Activated B cell treated with CpG ODN at 0.5 μM for 24 hours (primary cell): ENCODE measurements at regions not wholly inside any gene's neighbourhood (a gene's known extent, or its start where the extent isn't known, plus 50 kb on each side); places are given as distances from the start of the nearest gene placed in this dataset.

Source experiments
- ATAC-seq: fragments of 200-7000 bp; cut with Tn5 transposase; one replicate; pipeline ENCODE4 v1.10.0; 2021; ENCODE audit warnings: low read depth, mild to moderate bottlenecking, moderate library complexity
- CTCF ChIA-PET: fragments of 350-600 bp; sonication (Branson Sonifier 250); formaldehyde crosslinking; loops from one replicate; lab custom pipeline; 2021; ENCODE audit warnings: antibody characterized with exemption; lab: Charles Lee
- POLR2A ChIA-PET: fragments of 350-600 bp; sonication (Branson Sonifier 250); formaldehyde crosslinking; loops from one replicate; lab custom pipeline; 2021; ENCODE audit warnings: antibody characterized with exemption; lab: Charles Lee
- DNase-seq: peaks from one replicate; pipeline ENCODE4 v3.0.0; 2022
- H3K27ac Mint-ChIP-seq: one replicate; pipeline ENCODE4 v1.8.0; 2020; ENCODE audit warnings: mixed read lengths
- H3K27me3 Mint-ChIP-seq: one replicate; pipeline ENCODE4 v1.8.0; 2021; ENCODE audit warnings: mixed read lengths
- H3K36me3 Mint-ChIP-seq: one replicate; pipeline ENCODE4 v1.8.0; 2021; ENCODE audit warnings: low read depth, mixed read lengths
- H3K4me1 Mint-ChIP-seq: one replicate; pipeline ENCODE4 v1.8.0; 2021; ENCODE audit warnings: mixed read lengths
- H3K4me3 Mint-ChIP-seq: one replicate; pipeline ENCODE4 v1.8.0; 2020; ENCODE audit warnings: mild to moderate bottlenecking, mixed read lengths
- H3K9me3 Mint-ChIP-seq: one replicate; pipeline ENCODE4 v1.8.0; 2020; ENCODE audit warnings: mixed read lengths
- intact Hi-C: fragments of 100-400 bp; cut with micrococcal nuclease; formaldehyde crosslinking; loops from one replicate; pipeline ENCODE4 v1.15.1; 2024
- TF ChIP-seq, protein P1 (sequence below): fragments of 200-600 bp; IDR thresholded peaks from one replicate; pipeline ENCODE4 v1.8.0; 2022; ENCODE audit warnings: antibody characterized with exemption, mild to moderate bottlenecking

DNA sequence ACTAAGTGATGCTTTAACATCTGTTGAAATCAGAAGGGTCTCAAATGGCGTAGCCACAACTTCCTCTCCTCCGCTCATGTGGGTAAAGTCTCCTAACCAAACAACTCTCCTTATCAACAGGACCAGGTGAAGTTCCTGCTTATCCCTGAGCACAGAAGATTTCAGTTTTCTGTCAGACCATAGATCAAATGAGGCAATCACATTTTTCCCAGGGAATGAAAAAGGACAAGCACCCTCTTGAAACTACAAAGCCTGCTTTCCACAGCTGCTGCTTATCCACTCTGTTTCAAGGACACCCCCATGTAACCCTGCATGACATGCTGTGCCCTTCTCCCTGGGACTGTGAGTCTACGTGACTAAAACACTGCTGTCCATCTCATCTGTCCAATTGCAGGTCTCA is 788.3 kb upstream of the SLITRK5 start:
- Mint-ChIP-seq H3K27ac (no peak overlapping the region), H3K36me3 (no peaks in the 10 kb centered on the region), H3K9me3 (peaks cover 4% of the 10 kb centered on the region), H3K4me1 (no peaks in the 10 kb centered on the region), H3K27me3 (no peaks in the 10 kb centered on the region), H3K4me3 (no peak overlapping the region)
- POLR2A ChIA-PET = no interaction called here
- CTCF ChIA-PET = no interaction called here
- ATAC-seq (no peak), DNase-seq (no peak)
- intact Hi-C loops = no loop called here
- TF ChIP-seq, protein P1, sequence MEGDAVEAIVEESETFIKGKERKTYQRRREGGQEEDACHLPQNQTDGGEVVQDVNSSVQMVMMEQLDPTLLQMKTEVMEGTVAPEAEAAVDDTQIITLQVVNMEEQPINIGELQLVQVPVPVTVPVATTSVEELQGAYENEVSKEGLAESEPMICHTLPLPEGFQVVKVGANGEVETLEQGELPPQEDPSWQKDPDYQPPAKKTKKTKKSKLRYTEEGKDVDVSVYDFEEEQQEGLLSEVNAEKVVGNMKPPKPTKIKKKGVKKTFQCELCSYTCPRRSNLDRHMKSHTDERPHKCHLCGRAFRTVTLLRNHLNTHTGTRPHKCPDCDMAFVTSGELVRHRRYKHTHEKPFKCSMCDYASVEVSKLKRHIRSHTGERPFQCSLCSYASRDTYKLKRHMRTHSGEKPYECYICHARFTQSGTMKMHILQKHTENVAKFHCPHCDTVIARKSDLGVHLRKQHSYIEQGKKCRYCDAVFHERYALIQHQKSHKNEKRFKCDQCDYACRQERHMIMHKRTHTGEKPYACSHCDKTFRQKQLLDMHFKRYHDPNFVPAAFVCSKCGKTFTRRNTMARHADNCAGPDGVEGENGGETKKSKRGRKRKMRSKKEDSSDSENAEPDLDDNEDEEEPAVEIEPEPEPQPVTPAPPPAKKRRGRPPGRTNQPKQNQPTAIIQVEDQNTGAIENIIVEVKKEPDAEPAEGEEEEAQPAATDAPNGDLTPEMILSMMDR = no peak

DNA sequence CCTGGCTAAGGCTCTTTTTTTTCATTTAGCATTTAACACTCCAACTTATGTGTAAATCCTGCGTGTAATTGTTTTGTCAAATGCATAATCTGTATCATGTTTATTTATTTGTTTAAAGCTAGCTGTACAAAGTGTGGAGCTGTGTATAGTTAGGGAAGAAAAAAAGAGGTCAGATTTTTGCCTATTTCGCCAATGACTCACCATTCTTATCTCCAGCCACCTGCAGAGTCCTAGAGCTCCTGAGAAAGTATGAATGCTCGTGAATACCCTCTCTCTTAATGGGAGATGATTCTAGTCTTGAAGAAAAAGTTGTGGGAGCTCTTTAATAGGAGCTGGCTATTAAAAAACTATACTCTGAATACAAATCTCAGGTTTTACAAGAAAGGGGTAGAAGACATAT is 778.8 kb upstream of the SLITRK5 start:
- Mint-ChIP-seq H3K9me3 (peaks cover 14% of the 10 kb centered on the region), H3K4me3 (no peak overlapping the region), H3K36me3 (no peaks in the 10 kb centered on the region), H3K27me3 (no peaks in the 10 kb centered on the region), H3K27ac (no peak overlapping the region), H3K4me1 (no peaks in the 10 kb centered on the region)
- TF ChIP-seq, protein P1 = no peak
- POLR2A ChIA-PET = no interaction called here
- intact Hi-C loops = no loop called here
- CTCF ChIA-PET = no interaction called here
- ATAC-seq (no peak), DNase-seq (no peak)

GRCh38 chr13:86900906-86901305 is 770.3 kb upstream of the SLITRK5 start:
- Mint-ChIP-seq H3K4me3 (no peak overlapping the region), H3K9me3 (peaks cover 8% of the 10 kb centered on the region), H3K4me1 (no peaks in the 10 kb centered on the region), H3K27ac (no peak overlapping the region), H3K27me3 (no peaks in the 10 kb centered on the region), H3K36me3 (no peaks in the 10 kb centered on the region)
- no peak for ATAC-seq
- POLR2A ChIA-PET = no interaction called here
- DNase-seq = no peak
- intact Hi-C loops = no loop called here
- TF ChIP-seq, protein P1 = no peak
- CTCF ChIA-PET = no interaction called here

DNA sequence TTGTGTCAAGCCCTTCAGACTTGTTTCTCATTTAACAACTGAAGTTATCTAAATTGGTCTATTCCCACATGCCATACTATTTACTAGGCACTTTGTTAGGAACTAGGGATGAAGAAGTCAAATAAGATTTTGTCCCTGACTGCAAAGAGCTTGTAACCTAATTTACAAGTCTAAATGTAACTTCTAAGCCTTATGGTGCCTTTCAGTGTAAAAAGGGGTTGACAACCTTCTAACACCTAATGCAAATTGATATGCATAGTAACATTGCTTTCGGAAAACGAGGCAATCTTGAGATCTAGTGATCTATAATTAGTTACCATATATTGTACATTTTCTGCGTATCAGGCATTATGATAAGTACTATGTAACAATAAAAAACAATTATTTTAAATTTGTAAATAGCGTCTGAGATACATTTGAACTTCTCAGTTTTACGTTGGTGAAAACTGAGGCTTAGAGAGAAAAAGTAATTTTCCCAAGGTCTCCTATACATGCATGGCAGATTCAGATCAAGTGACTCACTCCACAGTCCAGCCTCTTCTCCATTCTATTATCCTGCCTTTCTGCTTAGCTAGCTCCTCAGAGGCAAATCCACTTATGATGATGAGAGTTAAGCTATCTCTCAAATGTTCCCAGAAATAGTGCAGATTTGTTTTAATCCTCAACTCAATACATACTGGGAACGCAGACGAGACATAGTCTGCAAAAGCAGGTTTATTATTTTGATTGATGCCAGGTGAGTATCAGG is 764.9 kb upstream of the SLITRK5 start:
- Mint-ChIP-seq H3K27me3 (no peaks in the 10 kb centered on the region), H3K4me3 (no peak overlapping the region), H3K9me3 (peaks cover 5% of the 10 kb centered on the region), H3K36me3 (no peaks in the 10 kb centered on the region), H3K27ac (no peak overlapping the region), H3K4me1 (no peaks in the 10 kb centered on the region)
- TF ChIP-seq, protein P1 = no peak
- ATAC-seq (no peak), DNase-seq (no peak)
- CTCF ChIA-PET = no interaction called here
- POLR2A ChIA-PET = no interaction called here
- intact Hi-C loops = no loop called here

- intact Hi-C loops = no loop called here
- no peak for DNase-seq
- Mint-ChIP-seq H3K27ac (no peak overlapping the region), H3K36me3 (no peaks in the 10 kb centered on the region), H3K27me3 (no peaks in the 10 kb centered on the region), H3K9me3 (peaks cover 5% of the 10 kb centered on the region), H3K4me3 (no peak overlapping the region), H3K4me1 (no peaks in the 10 kb centered on the region)
- ChIA-PET POLR2A (no interaction called here), CTCF (no interaction called here)
- TF ChIP-seq, protein P1 = no peak
- ATAC-seq = no peak
Measured at GRCh38 chr13:86907156-86907555, 764.0 kb upstream of the SLITRK5 start.
